Epithelial cell of esophagus (primary cell): ENCODE measurements at regions not wholly inside any gene's neighbourhood (a gene's known extent, or its start where the extent isn't known, plus 50 kb on each side); places are given as distances from the start of the nearest gene placed in this dataset.

Experiments used
- DNase-seq: peaks from one replicate; pipeline ENCODE4 v3.0.0; 2010; ENCODE audit warnings: low read depth
- H3K4me3 ChIP-seq: 2 replicates; pipeline ENCODE4 v1.5.1; 2011; ENCODE audit warnings: mild to moderate bottlenecking, low read length, control low read depth
- TF ChIP-seq, protein P1 (sequence below): IDR thresholded peaks from 2 replicates; pipeline ENCODE4 v1.5.1; 2011; ENCODE audit warnings: low read depth, mild to moderate bottlenecking, low read length, control low read depth, inconsistent platforms; ENCODE audit not compliant: insufficient read depth; ENCODE audit errors: missing control alignments

DNA sequence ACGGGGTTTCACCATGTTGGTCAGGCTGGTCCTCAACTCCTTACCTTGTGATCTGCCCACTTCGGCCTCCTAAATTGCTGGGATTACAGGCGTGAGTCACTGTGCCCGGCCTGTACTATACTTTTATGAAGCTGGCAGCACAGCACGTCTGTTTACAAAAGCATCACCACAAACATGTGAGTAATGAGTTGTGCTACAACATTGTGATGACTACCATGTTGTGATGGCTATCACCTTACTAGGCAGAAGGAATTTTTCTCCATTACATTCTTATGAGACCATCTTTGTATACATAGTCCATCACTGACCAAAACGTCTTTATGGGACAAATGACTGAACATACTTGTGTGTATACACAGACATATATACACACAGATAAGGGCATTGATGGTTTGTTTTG lies 1019.0 kb downstream of the CDH18 start:
- DNase-seq = peak; percentile 78
- H3K4me3 ChIP-seq = no peak overlapping the region
- TF ChIP-seq, protein P1, sequence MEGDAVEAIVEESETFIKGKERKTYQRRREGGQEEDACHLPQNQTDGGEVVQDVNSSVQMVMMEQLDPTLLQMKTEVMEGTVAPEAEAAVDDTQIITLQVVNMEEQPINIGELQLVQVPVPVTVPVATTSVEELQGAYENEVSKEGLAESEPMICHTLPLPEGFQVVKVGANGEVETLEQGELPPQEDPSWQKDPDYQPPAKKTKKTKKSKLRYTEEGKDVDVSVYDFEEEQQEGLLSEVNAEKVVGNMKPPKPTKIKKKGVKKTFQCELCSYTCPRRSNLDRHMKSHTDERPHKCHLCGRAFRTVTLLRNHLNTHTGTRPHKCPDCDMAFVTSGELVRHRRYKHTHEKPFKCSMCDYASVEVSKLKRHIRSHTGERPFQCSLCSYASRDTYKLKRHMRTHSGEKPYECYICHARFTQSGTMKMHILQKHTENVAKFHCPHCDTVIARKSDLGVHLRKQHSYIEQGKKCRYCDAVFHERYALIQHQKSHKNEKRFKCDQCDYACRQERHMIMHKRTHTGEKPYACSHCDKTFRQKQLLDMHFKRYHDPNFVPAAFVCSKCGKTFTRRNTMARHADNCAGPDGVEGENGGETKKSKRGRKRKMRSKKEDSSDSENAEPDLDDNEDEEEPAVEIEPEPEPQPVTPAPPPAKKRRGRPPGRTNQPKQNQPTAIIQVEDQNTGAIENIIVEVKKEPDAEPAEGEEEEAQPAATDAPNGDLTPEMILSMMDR = no peak

DNA sequence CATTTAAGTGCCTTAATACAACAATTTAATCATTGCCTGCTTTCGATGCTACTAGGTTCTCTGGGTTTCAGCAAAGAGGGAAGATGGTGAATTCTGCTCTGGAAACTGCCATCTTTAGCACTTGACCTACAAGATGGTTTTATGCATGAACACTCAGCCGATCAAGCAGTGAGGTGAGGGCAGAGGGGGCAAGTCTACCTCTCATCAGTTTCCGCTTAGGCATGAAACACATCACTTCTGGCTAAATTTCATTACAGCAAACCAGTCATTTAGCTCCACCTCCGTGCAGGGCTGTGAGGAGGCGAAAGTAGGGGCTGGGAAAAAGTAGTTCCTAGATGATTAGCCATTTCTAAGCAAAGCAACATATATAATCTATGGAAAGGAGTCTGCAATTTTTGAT lies 1018.0 kb downstream of the CDH18 start:
- H3K4me3 ChIP-seq = no peak overlapping the region
- TF ChIP-seq, protein P1 = no peak
- no peak for DNase-seq

DNA sequence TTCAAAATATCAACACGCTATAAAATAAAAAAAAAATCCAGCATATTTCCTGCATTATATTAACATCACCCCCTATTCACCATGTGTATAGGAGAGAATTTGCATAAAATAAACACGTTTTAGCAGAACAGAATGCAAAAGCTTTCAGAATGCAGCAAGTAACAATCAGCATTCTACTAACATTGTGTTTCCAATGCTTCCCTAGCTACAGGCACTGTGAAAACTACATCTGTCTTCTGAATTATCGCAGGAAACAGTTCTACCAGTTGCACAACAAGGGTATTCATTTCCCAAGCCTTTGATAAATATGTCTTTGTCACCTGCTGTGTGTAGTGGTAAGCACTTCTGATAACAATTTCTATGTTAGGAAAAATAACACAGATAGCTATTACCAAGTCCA lies 1015.8 kb downstream of the CDH18 start:
- no peak overlapping the region for H3K4me3 ChIP-seq
- TF ChIP-seq, protein P1 = no peak

DNA sequence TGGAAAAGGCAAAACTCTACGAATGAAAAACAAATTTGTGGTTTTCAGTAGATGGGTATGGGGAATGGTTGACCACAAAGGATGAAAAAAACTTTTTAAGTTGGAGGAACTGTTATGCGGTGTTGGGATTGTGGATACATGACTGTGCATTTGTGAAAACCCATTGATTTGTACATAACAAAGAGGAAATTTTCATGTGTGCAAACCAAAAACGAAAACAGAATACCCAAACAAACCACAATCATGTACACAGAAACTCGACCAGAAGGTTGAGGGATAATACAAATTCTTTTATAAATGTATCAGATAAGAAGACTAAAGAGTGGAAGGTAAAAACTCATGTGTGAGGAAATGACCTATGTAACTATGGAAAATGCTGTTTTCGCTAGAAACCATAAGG lies 1012.4 kb downstream of the CDH18 start:
- TF ChIP-seq, protein P1 = no peak
- H3K4me3 ChIP-seq = no peak overlapping the region
- DNase-seq = no peak

More for the DNA sequence above, 1015.8 kb downstream of the CDH18 start:
- no peak for DNase-seq

DNA sequence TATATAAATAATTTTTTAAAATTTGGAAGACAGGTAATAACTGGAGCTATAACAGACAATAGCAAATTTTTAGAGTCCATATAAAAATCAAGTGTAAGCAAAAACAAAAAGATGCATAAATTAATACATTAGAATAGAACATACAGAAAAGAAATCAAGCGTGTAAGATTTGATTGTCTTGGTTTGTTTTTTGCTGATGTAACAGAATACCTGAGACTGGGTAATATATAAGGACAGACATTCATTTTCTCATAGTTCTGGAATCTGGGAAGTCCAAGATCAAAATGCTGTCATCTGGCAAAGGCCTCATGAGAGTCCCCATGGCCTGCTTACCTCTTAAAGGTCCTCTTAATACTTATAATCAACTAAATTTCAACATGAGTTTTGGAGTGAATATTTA lies 1010.1 kb downstream of the CDH18 start:
- TF ChIP-seq, protein P1 = no peak
- H3K4me3 ChIP-seq = no peak overlapping the region

DNA sequence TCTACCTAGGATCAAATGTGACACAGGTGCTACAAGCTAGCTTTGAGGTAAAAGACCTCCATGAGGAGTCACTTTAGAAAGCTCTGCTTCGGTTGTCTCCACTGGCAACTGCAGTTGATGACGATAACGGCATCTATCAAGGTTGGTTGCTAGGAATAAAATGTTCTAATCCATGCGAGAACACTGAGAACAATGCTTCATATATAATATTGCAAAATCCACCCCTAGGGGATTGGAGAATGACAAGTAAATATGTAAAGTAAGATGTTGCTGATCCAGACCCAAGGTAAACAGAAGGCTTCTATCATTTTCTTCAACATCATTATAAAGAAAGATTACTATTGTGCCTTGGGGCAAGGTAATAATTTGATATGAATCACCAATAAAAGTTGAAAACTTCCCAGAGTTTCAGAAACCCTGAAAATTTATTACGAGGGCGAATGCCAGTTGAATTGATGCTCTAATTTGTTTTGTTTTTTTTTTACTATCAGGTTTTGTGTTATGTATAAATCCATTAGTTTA lies 1003.4 kb downstream of the CDH18 start:
- DNase-seq = peak; percentile 82
- H3K4me3 ChIP-seq = no peak overlapping the region
- TF ChIP-seq, protein P1 = no peak

More for the DNA sequence above, 1010.1 kb downstream of the CDH18 start:
- DNase-seq = no peak

DNA sequence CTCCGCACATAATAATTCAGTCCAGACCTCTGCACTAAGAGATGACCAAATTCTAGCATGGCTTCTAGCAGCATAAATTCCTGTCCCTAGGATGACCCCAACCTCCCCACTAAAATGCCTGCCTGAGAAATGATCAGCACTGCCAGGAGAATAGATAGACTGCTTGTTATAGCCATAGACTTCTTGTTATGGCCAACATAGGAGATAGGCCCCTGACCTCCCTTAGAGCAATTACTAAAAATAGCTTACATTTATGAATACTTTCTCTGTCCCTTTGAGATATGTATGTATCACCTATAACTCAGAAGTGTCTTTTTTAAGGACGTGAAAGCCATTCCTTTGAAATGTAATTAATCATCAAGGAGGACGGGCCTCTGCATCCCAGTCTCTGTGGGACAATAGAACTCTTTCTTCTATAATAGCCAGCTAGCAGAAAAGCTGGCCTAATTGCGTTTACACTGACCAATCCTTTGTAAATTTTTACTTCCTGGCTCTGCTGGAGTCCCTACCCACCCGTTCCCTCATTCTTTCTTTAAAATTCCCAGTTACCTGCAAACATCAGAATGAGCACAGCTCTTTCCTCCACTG lies 1002.7 kb downstream of the CDH18 start:
- H3K4me3 ChIP-seq = no peak overlapping the region
- no peak for DNase-seq
- TF ChIP-seq, protein P1 = no peak
